NCI-H345 (cell line): ENCODE measurements at regions not wholly inside any gene's neighbourhood (a gene's known extent, or its start where the extent isn't known, plus 50 kb on each side); places are given as distances from the start of the nearest gene placed in this dataset.
A peak's percentile ranks its signal among the peaks of the same experiment; 100 is the strongest.

ENCODE experiments used
- DNase-seq: peaks from one replicate; lab custom pipeline; 2025; lab: John Stamatoyannopoulos, UW

GRCh38 chr16:54510685-54511221, 224.2 kb upstream of the IRX3 start:
- no peak for DNase-seq

GRCh38 chr16:54509456-54509855, 222.9 kb upstream of the IRX3 start:
- DNase-seq: no peak

GRCh38 chr16:54508351-54508750, 221.8 kb upstream of the IRX3 start:
- DNase-seq: no peak

- DNase-seq: peak; percentile 45
Measured at GRCh38 chr16:54506741-54507500, 220.3 kb upstream of the IRX3 start.

- DNase-seq: no peak
Measured at GRCh38 chr16:54506214-54506580, 219.6 kb upstream of the IRX3 start.

GRCh38 chr16:54505549-54506213, 219.1 kb upstream of the IRX3 start:
- DNase-seq: no peak

GRCh38 chr16:54504372-54504771, 217.8 kb upstream of the IRX3 start:
- peak; percentile 7 for DNase-seq

- DNase-seq: no peak
Measured at GRCh38 chr16:54503856-54504219, 217.3 kb upstream of the IRX3 start.

- DNase-seq: no peak
Measured at GRCh38 chr16:54503011-54503855, 216.6 kb upstream of the IRX3 start.

GRCh38 chr16:54501797-54502196, 215.2 kb upstream of the IRX3 start:
- DNase-seq: no peak

- no peak for DNase-seq
Measured at GRCh38 chr16:54493594-54493993, 207.0 kb upstream of the IRX3 start.

GRCh38 chr16:54493061-54493460, 206.5 kb upstream of the IRX3 start:
- no peak for DNase-seq

- DNase-seq: no peak
Measured at GRCh38 chr16:54490112-54490488, 203.5 kb upstream of the IRX3 start.

GRCh38 chr16:54489225-54490111, 202.9 kb upstream of the IRX3 start:
- DNase-seq: peak; percentile 39

- no peak for DNase-seq
Measured at GRCh38 chr16:54488729-54489128, 202.1 kb upstream of the IRX3 start.

- DNase-seq: no peak
Measured at GRCh38 chr16:54487933-54488332, 201.3 kb upstream of the IRX3 start.

- DNase-seq: no peak
Measured at GRCh38 chr16:54484700-54485099, 198.1 kb upstream of the IRX3 start.

- no peak for DNase-seq
Measured at GRCh38 chr16:54482892-54483574, 196.4 kb upstream of the IRX3 start.

- DNase-seq: no peak
Measured at GRCh38 chr16:54480429-54480828, 193.8 kb upstream of the IRX3 start.

GRCh38 chr16:54479546-54479945, 193.0 kb upstream of the IRX3 start:
- DNase-seq: no peak

GRCh38 chr16:54477714-54478113, 191.1 kb upstream of the IRX3 start:
- DNase-seq: no peak
